22Rv1 (cell line): ENCODE measurements at regions not wholly inside any gene's neighbourhood (a gene's known extent, or its start where the extent isn't known, plus 50 kb on each side); places are given as distances from the start of the nearest gene placed in this dataset.

ENCODE experiments used
- CTCF ChIP-seq: fragments of 450-650 bp; IDR thresholded peaks from 2 replicates; pipeline ENCODE4 v1.5.1; 2017; ENCODE audit warnings: mild to moderate bottlenecking
- ZFX ChIP-seq: fragments of 450-650 bp; IDR thresholded peaks from 2 replicates; pipeline ENCODE4 v1.6.1; 2017; ENCODE audit warnings: antibody characterized with exemption, borderline replicate concordance

GRCh38 chr3:177550667-177551066, 353.4 kb upstream of the TBL1XR1 start:
- TF ChIP-seq CTCF = no peak
- no peak for TF ChIP-seq ZFX
